Omental fat pad (tissue), 3 donors: ENCODE measurements at regions not wholly inside any gene's neighbourhood (a gene's known extent, or its start where the extent isn't known, plus 50 kb on each side); places are given as distances from the start of the nearest gene placed in this dataset.

Experiments used
- ATAC-seq: fragments of 150-250 bp; one replicate; pipeline ENCODE4 v1.9.1; 2016; ENCODE audit warnings: mild to moderate bottlenecking, moderate library complexity; ENCODE audit not compliant: low FRiP score
- DNase-seq: peaks from one replicate; pipeline ENCODE4 v3.0.0-alpha.2; 2019; ENCODE audit warnings: low spot score
- TF ChIP-seq, protein P1 (sequence below), 3 donors: fragments of 450-650 bp; IDR thresholded peaks; one replicate each; pipeline ENCODE4 v1.5.1; 2016 to 2017; ENCODE audit warnings: antibody characterized with exemption in 3 of 3, mild to moderate bottlenecking in 3 of 3, moderate library complexity in 2 of 3

DNA sequence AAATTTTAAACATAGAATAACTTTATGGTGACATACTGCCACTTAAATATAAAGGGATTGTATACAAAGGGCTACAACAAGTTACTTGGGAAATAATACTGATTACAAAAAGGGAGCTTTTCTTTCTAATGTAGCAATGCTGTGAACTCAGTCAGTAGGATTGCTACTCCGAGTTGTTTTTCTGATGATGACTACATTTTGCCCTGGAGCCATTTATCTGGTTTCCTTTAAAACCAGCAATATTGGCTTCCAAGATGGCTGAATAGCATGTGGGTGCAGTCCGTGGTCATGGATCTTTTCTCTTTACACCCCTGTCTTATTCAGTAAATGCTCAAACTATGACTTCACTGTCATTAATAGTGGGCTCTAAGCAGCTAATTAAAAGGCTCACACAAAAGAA, 92.6 kb upstream of the NEK7 start:
- TF ChIP-seq, protein P1, sequence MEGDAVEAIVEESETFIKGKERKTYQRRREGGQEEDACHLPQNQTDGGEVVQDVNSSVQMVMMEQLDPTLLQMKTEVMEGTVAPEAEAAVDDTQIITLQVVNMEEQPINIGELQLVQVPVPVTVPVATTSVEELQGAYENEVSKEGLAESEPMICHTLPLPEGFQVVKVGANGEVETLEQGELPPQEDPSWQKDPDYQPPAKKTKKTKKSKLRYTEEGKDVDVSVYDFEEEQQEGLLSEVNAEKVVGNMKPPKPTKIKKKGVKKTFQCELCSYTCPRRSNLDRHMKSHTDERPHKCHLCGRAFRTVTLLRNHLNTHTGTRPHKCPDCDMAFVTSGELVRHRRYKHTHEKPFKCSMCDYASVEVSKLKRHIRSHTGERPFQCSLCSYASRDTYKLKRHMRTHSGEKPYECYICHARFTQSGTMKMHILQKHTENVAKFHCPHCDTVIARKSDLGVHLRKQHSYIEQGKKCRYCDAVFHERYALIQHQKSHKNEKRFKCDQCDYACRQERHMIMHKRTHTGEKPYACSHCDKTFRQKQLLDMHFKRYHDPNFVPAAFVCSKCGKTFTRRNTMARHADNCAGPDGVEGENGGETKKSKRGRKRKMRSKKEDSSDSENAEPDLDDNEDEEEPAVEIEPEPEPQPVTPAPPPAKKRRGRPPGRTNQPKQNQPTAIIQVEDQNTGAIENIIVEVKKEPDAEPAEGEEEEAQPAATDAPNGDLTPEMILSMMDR (IDR thresholded peaks at IDR 0.05) = no peak
- DNase-seq (no peak), ATAC-seq (no peak)

DNA sequence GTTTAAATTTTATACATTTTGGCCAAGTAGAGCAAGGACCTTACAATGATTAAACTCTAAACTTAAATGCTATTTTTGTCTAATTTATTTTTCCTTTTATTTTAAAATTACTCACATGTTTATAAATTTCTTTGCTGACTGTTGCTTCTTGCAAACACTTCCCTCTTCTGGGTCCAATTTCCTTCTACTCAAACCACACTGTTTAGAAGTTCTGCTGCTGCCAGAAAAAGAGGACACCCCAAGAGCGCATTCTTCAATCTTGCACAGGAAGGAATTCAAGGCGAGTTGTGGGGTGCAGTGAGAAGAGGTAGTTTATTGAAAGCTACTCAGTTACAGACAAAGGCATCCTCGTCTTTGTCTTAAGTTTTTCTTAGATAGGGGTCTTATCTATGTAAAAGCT, 88.5 kb upstream of the NEK7 start:
- ATAC-seq (no peak), DNase-seq (no peak)
- TF ChIP-seq, protein P1 (IDR thresholded peaks at IDR 0.05) = no peak

DNA sequence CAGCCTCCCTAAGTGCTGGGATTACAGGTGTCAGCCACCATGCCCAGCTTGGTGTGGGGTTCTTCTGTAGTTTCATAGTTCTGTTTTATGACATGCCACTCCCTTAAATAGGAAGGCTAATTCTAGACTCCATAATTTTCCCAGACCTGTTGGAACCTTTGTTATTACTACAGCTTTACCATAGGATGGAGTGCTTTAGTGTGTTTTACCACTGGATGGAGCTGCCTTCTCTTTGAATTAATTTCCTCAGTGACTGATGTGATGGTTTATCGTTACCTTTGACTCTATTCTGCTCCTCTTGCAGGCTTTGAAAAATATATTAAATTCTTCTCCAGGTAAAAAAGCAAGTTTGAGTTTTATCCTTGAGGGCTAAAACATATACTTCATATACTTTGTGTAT, 84.6 kb upstream of the NEK7 start:
- no peak for DNase-seq
- TF ChIP-seq, protein P1 (IDR thresholded peaks at IDR 0.05) = no peak
- no peak for ATAC-seq

DNA sequence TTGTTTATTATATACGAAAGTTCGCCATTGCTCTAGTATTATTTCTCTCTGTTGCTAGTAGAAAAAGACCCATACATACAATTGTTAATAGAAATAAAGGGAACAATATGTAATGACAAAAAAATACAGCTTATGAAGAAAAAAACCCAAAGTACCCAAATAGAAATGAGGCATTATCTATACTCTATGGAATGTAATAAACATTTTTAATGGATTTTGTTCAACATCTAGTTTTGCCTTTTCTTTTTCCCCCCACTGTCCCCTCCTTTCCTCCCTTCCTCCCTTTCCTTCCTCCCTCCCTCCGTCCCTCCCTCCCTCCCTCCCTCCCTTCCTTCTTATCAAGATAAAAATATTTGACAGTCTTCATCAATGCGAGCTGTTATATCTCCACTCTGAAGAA, 81.5 kb upstream of the NEK7 start:
- DNase-seq (no peak), ATAC-seq (no peak)
- TF ChIP-seq, protein P1 (IDR thresholded peaks at IDR 0.05) = no peak

DNA sequence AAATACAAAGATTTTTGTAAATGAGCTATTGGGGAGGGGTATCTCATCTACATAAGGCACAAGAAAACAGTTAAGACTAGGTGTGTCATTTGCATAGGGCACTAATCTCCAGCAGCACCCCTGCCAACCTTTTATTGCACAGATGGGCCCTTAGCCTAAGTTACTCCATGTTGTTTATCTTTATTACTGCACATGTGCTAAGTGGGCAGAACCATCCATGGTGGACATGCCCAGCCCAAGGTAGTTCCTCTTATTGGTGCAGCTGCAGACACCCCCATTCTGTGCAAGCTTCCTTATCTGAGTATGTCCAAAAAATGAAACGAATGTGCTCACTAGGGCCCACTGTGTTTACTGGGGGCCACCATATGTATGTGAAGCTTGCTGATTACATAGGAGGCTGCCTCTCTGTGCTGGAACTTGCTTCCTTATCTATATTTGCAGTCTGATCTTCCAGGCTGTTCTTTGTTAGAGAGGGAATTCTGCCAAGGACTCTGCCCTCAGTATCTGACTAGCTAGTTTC, 77.3 kb upstream of the NEK7 start:
- TF ChIP-seq, protein P1 (IDR thresholded peaks at IDR 0.05) = no peak
- no peak for DNase-seq
- no peak for ATAC-seq

DNA sequence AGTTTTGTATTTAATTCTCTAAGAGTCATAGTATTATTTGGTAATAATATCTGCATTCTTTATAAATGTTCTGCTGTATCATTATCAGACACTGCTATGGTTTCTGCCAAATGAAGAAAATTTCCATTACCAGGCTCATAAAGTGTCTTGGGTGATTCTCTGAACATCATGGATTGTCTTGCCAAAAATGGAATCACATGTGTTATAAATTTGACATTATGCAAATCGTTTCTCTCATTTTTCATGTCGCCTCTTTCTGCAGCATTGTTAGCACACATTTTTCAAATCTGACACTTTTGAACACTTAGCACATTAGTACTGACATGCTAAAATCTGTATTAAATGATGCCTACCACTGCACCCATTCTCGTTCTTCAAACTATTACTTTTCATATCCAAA, 74.2 kb upstream of the NEK7 start:
- TF ChIP-seq, protein P1 (IDR thresholded peaks at IDR 0.05) = no peak
- ATAC-seq (no peak), DNase-seq (no peak)

DNA sequence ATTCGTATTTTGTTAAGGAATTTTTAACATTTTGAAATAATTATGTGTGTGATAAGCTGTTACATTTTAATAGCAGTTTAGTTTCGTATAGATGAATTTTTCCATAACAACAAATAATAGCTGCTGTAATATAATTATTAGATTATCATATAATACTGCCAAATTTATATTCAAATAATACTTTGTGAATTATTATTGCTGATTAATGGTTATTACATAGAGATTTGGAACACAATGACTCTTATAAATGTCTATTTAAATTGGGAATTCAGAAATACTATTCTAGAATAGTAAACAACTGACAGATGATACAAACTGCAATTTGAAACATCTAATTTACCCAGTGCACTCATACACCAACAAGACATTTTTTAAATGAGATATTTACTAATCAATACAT, 73.2 kb upstream of the NEK7 start:
- TF ChIP-seq, protein P1 (IDR thresholded peaks at IDR 0.05) = no peak
- ATAC-seq (no peak), DNase-seq (no peak)
